ENCODE measurements at regions not wholly inside any gene's neighbourhood (a gene's known extent, or its start where the extent isn't known, plus 50 kb on each side); places are given as distances from the start of the nearest gene placed in this dataset.

DNA sequence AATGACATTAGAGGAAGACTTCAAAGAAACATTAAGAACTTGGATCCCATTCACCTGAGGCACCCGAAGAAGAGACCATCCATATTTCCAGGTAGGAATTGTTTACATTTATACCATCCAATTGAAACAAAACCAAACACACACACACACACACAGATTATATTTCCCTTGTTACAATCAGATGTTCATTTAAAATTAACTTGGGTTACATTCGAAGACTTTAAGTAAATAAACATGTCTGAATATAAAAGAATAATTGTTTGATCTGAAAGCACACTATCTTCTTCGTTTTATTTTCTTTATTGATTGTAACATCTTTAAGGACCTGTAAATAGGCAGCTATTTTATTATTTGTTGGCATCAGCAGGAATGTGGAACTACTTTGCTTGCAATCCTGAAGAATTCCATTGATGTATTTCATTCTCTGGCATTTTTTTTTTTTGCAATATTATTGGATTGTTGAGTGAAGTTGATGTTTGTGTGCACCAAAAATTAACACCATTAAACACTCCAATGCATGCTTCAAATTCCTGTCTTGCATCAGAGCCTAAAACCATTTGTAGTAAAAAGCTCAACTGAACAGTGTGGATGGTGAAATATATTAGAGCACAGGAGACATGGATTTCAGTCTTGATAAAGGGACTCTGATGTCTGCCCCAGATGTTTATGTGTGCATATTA, 85.3 kb upstream of the FRY start:
- Histone ChIP-seq H3K27ac (ENCODE audit: low read depth, low read length) (no peak overlapping the region), H3K4me3 (ENCODE audit: low read depth, low read length) (peak overlapping the region; percentile 18), H3K27me3 (ENCODE audit: control insufficient read depth, insufficient read depth, low read length) (no peaks in the 10 kb centered on the region), H3K9me3 (ENCODE audit: control insufficient read depth, insufficient read depth, low read length) (no peaks in the 10 kb centered on the region; the same call in 1 of the 2 replicates)
- POLR2A ChIA-PET: interaction anchor here (0.6 to 1.9 kb wide), 8 partner anchors 11 to 644 kb away, joined by 3 to 7 read pairs (median 3); no protein-coding TSS in a partner anchor
- CTCF ChIA-PET: interaction anchor here (1.2 to 2.5 kb wide), 2 partner anchors 30 to 36 kb away, joined by 3 to 17 read pairs; no protein-coding TSS in a partner anchor
- TF ChIP-seq, protein P1, sequence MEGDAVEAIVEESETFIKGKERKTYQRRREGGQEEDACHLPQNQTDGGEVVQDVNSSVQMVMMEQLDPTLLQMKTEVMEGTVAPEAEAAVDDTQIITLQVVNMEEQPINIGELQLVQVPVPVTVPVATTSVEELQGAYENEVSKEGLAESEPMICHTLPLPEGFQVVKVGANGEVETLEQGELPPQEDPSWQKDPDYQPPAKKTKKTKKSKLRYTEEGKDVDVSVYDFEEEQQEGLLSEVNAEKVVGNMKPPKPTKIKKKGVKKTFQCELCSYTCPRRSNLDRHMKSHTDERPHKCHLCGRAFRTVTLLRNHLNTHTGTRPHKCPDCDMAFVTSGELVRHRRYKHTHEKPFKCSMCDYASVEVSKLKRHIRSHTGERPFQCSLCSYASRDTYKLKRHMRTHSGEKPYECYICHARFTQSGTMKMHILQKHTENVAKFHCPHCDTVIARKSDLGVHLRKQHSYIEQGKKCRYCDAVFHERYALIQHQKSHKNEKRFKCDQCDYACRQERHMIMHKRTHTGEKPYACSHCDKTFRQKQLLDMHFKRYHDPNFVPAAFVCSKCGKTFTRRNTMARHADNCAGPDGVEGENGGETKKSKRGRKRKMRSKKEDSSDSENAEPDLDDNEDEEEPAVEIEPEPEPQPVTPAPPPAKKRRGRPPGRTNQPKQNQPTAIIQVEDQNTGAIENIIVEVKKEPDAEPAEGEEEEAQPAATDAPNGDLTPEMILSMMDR (IDR thresholded peaks at IDR 0.05; ENCODE audit: low read depth, low read length): no peak
- no peak for DNase-seq (ENCODE audit: low read depth, low spot score)

DNA sequence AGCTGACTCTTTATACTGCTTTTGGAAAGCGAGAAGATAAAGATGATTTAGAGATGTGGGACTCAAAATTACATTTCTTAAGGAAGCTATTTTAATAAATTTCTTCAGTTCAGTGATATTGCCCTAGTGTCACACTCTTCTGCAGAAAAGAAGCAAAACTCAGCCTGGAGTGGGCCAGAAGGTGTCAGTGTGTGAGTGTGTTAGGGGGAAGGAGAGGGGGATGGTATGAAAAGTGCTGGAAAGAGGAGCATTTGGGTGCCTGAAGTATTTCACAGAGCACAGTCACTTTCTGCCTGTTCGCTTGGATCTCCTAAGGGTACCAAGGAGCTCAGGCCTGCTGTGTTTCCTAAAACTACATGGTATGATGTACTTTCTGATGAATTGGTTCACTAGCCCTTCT, 84.5 kb upstream of the FRY start:
- CTCF ChIA-PET: interaction anchor here (1.0 to 2.5 kb wide), 2 partner anchors 15 to 37 kb away, joined by 3 to 17 read pairs; no protein-coding TSS in a partner anchor
- POLR2A ChIA-PET: interaction anchor here (0.6 to 1.9 kb wide), 4 partner anchors 10 to 584 kb away, joined by 3 to 7 read pairs (median 6); no protein-coding TSS in a partner anchor
- no peak overlapping the region for H3K4me3 ChIP-seq (ENCODE audit: low read depth, low read length)
- TF ChIP-seq, protein P1 (IDR thresholded peaks at IDR 0.05; ENCODE audit: low read depth, low read length): no peak
- no peaks in the 10 kb centered on the region; the same call in 1 of the 2 replicates for H3K9me3 ChIP-seq (ENCODE audit: control insufficient read depth, insufficient read depth, low read length)
- H3K27ac ChIP-seq (ENCODE audit: low read depth, low read length): no peak overlapping the region
- DNase-seq (ENCODE audit: low read depth, low spot score): no peak
- H3K27me3 ChIP-seq (ENCODE audit: control insufficient read depth, insufficient read depth, low read length): no peaks in the 10 kb centered on the region

DNA sequence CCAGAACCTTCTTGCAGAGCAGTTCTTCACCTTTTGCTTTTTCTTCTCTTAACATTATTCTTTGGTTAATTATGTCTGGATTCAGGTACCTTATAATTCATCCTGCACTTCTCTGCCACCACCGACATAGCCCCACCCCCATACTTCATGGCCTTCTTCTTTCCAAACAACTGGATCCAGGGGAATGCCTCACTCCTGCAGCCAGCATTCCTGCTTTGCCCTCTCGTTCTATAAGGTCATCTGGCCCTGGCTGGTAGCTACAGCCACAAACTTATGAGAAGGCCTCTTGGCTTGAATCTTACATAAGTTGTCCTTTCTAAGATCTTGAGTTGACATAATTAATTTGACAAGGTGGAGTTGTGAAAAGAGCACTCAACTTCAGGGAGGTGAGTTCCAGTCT, 84.1 kb upstream of the FRY start:
- DNase-seq (ENCODE audit: low read depth, low spot score): no peak
- Histone ChIP-seq H3K27ac (ENCODE audit: low read depth, low read length) (no peak overlapping the region), H3K4me3 (ENCODE audit: low read depth, low read length) (no peak overlapping the region), H3K9me3 (ENCODE audit: control insufficient read depth, insufficient read depth, low read length) (peaks cover 2% of the 10 kb centered on the region; the same call in 1 of the 2 replicates), H3K27me3 (ENCODE audit: control insufficient read depth, insufficient read depth, low read length) (no peaks in the 10 kb centered on the region)
- TF ChIP-seq, protein P1 (IDR thresholded peaks at IDR 0.05; ENCODE audit: low read depth, low read length): no peak
- POLR2A ChIA-PET: no interaction called here
- CTCF ChIA-PET: interaction anchor here (1.0 kb wide), 1 partner anchor 14 kb away, joined by 3 read pairs; no protein-coding TSS in a partner anchor

DNA sequence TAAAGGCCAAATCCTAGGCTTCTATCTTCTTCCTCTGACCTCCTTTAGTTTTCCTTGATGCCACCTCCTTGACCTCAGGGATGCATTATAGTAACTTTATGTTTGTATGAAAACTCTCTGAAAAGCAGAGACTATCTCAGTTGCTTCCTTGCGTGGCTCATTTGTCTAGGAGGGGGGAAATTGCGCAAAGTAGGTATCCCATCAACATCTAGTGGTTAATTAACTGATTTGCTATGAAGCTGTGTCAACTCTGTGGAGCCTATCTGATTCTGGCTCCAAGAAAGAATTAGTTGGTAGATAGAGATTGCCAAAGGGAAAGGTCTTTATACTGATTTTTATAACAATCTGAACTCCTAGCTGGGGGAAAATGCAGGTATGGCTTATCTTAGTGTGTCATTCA, 82.1 kb upstream of the FRY start:
- CTCF ChIA-PET: no interaction called here
- TF ChIP-seq, protein P1 (IDR thresholded peaks at IDR 0.05; ENCODE audit: low read depth, low read length): no peak

DNA sequence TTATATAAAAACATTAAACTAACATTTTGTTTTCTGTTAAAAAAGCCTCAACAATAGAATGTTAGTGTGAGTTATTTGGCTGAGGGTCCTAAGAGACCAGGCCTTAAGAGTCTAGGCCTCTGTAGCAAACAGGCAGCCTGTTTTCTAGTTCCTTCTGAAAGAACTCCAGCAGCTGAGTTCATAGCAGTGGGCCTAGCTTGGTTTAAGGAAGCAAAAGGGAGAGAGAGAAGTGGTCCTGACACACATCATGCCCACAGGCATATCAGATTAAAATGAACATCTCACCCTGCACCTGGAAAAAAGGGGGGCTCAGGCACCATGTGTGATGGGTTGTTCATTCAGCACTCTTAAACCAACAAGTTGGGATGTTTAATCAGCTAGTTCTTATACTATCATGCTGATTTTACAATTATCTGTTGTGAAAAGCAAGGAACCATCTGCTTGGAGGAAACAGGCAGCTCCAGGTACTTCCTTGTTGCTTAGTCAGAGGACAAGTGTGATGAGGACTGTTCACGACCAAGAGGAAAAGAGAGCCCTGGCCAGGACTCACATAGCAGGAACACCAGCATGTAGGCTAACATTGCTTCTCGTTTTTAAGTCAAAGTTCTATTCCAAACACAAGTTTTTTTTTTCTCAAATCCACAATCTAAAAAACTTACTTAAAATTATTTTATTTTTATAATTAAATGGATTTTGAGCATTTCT, 81.3 kb upstream of the FRY start:
- TF ChIP-seq, protein P1 (IDR thresholded peaks at IDR 0.05; ENCODE audit: low read depth, low read length): no peak
- Histone ChIP-seq H3K27ac (ENCODE audit: low read depth, low read length) (no peak overlapping the region), H3K9me3 (ENCODE audit: control insufficient read depth, insufficient read depth, low read length) (peaks cover 9% of the 10 kb centered on the region; the same call in 1 of the 2 replicates), H3K4me3 (ENCODE audit: low read depth, low read length) (no peak overlapping the region), H3K27me3 (ENCODE audit: control insufficient read depth, insufficient read depth, low read length) (no peaks in the 10 kb centered on the region)
- POLR2A ChIA-PET: no interaction called here
- DNase-seq (ENCODE audit: low read depth, low spot score): no peak
- CTCF ChIA-PET: no interaction called here

More for the DNA sequence above, 82.1 kb upstream of the FRY start:
- H3K27ac ChIP-seq (ENCODE audit: low read depth, low read length): no peak overlapping the region
- DNase-seq (ENCODE audit: low read depth, low spot score): no peak
- H3K4me3 ChIP-seq (ENCODE audit: low read depth, low read length): no peak overlapping the region
- H3K9me3 ChIP-seq (ENCODE audit: control insufficient read depth, insufficient read depth, low read length): peaks cover 9% of the 10 kb centered on the region; the same call in 1 of the 2 replicates
- no peaks in the 10 kb centered on the region for H3K27me3 ChIP-seq (ENCODE audit: control insufficient read depth, insufficient read depth, low read length)
- POLR2A ChIA-PET: no interaction called here
